T-helper 2 cell treated with Interferon-gamma antibody and Interleukin-4, amounts not matched to agents 100 ng/mL and 5 ng/mL, for 36 hours (primary cell): ENCODE measurements at regions not wholly inside any gene's neighbourhood (a gene's known extent, or its start where the extent isn't known, plus 50 kb on each side); places are given as distances from the start of the nearest gene placed in this dataset.
"Not testable (repeated sequence)": the region's sequence is repeated elsewhere in the genome, so short reads cannot be mapped to it uniquely, and the experiment has no call there.

Source experiments
- intact Hi-C: fragments of 100-400 bp; cut with micrococcal nuclease; formaldehyde crosslinking; loops from one replicate; pipeline ENCODE4 v1.15.1; 2023

- intact Hi-C loops, result no loop called here
Measured at GRCh38 chr17:14744761-14745473, 444.0 kb downstream of the HS3ST3B1 start.

GRCh38 chr17:14741491-14741890 is 440.6 kb downstream of the HS3ST3B1 start:
- intact Hi-C loops, result no loop called here

- intact Hi-C loops, result no loop called here
Measured at GRCh38 chr17:14739656-14740431, 439.0 kb downstream of the HS3ST3B1 start.

GRCh38 chr17:14738652-14738988 is 437.7 kb downstream of the HS3ST3B1 start:
- intact Hi-C loops, result no loop called here

GRCh38 chr17:14737984-14738651 is 437.2 kb downstream of the HS3ST3B1 start:
- intact Hi-C loops, result no loop called here

- intact Hi-C loops, result no loop called here
Measured at GRCh38 chr17:14736631-14737030, 435.8 kb downstream of the HS3ST3B1 start.

- intact Hi-C loops, result no loop called here
Measured at GRCh38 chr17:14733376-14733775, 432.5 kb downstream of the HS3ST3B1 start.

GRCh38 chr17:14732211-14732610 is 431.3 kb downstream of the HS3ST3B1 start:
- intact Hi-C loops, result no loop called here

- intact Hi-C loops, result no loop called here
Measured at GRCh38 chr17:14731591-14731990, 430.7 kb downstream of the HS3ST3B1 start.

GRCh38 chr17:14730821-14731220 is 429.9 kb downstream of the HS3ST3B1 start:
- intact Hi-C loops, result no loop called here

GRCh38 chr17:14725729-14726128 is 424.8 kb downstream of the HS3ST3B1 start:
- intact Hi-C loops, result no loop called here

- intact Hi-C loops, result no loop called here
Measured at GRCh38 chr17:14724770-14725169, 423.9 kb downstream of the HS3ST3B1 start.

GRCh38 chr17:14723349-14723748 is 422.5 kb downstream of the HS3ST3B1 start:
- intact Hi-C loops, result not testable (repeated sequence)

GRCh38 chr17:14719942-14720341 is 419.1 kb downstream of the HS3ST3B1 start:
- intact Hi-C loops, result loop anchor here (10.0 kb wide), 1 partner anchor 65 kb away; no protein-coding TSS in a partner anchor

GRCh38 chr17:14717859-14718258 is 417.0 kb downstream of the HS3ST3B1 start:
- intact Hi-C loops, result loop anchor here (10.0 kb wide), 1 partner anchor 63 kb away; no protein-coding TSS in a partner anchor

- intact Hi-C loops, result loop anchor here (10.0 kb wide), 1 partner anchor 61 kb away; no protein-coding TSS in a partner anchor
Measured at GRCh38 chr17:14715561-14715960, 414.7 kb downstream of the HS3ST3B1 start.

- intact Hi-C loops, result loop anchor here (10.0 kb wide), 1 partner anchor 58 kb away; no protein-coding TSS in a partner anchor
Measured at GRCh38 chr17:14712611-14713021, 411.7 kb downstream of the HS3ST3B1 start.

- intact Hi-C loops, result no loop called here
Measured at GRCh38 chr17:14704121-14704520, 403.2 kb downstream of the HS3ST3B1 start.

- intact Hi-C loops, result no loop called here
Measured at GRCh38 chr17:14701886-14702285, 401.0 kb downstream of the HS3ST3B1 start.

GRCh38 chr17:14699574-14700185 is 398.8 kb downstream of the HS3ST3B1 start:
- intact Hi-C loops, result no loop called here

- intact Hi-C loops, result no loop called here
Measured at GRCh38 chr17:14693382-14693781, 392.5 kb downstream of the HS3ST3B1 start.

GRCh38 chr17:14690704-14691103 is 389.8 kb downstream of the HS3ST3B1 start:
- intact Hi-C loops, result no loop called here
